Fibroblast of lung (primary cell): ENCODE measurements at regions not wholly inside any gene's neighbourhood (a gene's known extent, or its start where the extent isn't known, plus 50 kb on each side); places are given as distances from the start of the nearest gene placed in this dataset.

Source experiments
- CTCF ChIP-seq, 2 donors: IDR thresholded peaks in 1 of 2; conservative IDR thresholded peaks in 1 of 2; 1 replicate in 1 of 2; 2 replicates in 1 of 2; pipeline ENCODE4 v1.5.1; 2011 to 2012; ENCODE audit warnings: low read length in 2 of 2, control low read depth in 1 of 2, inconsistent platforms in 1 of 2, low read depth in 1 of 2, mild to moderate bottlenecking in 1 of 2
- EZH2 ChIP-seq: IDR thresholded peaks from 2 replicates; pipeline ENCODE4 v1.5.1; 2012; ENCODE audit warnings: low read length, control low read depth, mild to moderate bottlenecking; ENCODE audit errors: missing control alignments

GRCh38 chr6:2542858-2543218 is 207.9 kb downstream of the MYLK4 start:
- no peak for TF ChIP-seq CTCF (conservative IDR thresholded peaks at IDR 0.05 in 1 of 2, IDR thresholded peaks at IDR 0.05 in 1 of 2; ENCODE audit: low read depth in 1 of 2, low read length in 2 of 2)
- no peak for TF ChIP-seq EZH2
